ENCODE measurements at regions not wholly inside any gene's neighbourhood (a gene's known extent, or its start where the extent isn't known, plus 50 kb on each side); places are given as distances from the start of the nearest gene placed in this dataset.

DNA sequence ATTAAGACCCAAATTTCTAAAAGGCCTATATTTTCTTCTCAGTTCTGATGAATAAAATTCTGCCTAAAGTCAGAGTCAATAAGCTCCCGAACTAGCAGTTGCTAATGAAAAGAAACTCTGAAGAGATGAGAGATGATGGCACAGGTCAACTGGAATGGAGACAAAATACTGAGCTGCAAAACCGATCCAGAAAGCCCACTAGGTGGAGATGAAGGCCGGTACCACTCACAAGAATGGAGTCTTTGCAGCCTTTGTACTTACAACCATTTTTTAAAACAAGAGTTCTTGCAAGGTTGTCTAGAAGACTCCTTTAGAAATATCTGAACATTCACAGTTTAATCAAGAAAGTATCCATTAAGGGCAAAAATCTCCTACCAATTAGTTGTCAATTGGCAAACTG, 119.9 kb upstream of the TJP1 start:
- Histone ChIP-seq H3K56ac (replicated peaks; ENCODE audit: insufficient read length, low read depth, low read length) (no peak overlapping the region), H2BK5ac (ENCODE audit: low read depth, low read length) (no peak overlapping the region), H3K4me3 (ENCODE audit: extremely low read depth in 1 of 4, insufficient read depth in 2 of 4, low read depth in 3 of 4, low read length in 4 of 4) (no peak overlapping the region), H3K18ac (ENCODE audit: extremely low read depth, low read length) (no peak overlapping the region), H3K4me1 (replicated peaks in 1 of 4; ENCODE audit: control insufficient read depth in 3 of 4, insufficient read depth in 4 of 4, low read length in 3 of 4) (no peaks in the 10 kb centered on the region), H4K8ac (ENCODE audit: extremely low read depth, insufficient read depth, low read length) (no peak overlapping the region), H3K36me3 (ENCODE audit: control insufficient read depth in 2 of 4, insufficient read depth in 4 of 4, low read length in 3 of 4) (no peaks in the 10 kb centered on the region), H3K9me3 (ENCODE audit: insufficient read depth in 2 of 2, low read depth in 1 of 2, low read length in 1 of 2) (no peaks in the 10 kb centered on the region), H3K27me3 (replicated peaks in 1 of 4; ENCODE audit: control insufficient read depth in 3 of 4, extremely low read depth in 1 of 4, insufficient read depth in 3 of 4, low read length in 3 of 4) (no peaks in the 10 kb centered on the region), H2BK120ac (replicated peaks; ENCODE audit: low read depth, low read length) (no peak overlapping the region), H2AFZ (ENCODE audit: low read length) (no peak overlapping the region), H3K79me2 (ENCODE audit: control insufficient read depth in 1 of 2, insufficient read depth in 2 of 2, low read length in 2 of 2) (no peaks in the 10 kb centered on the region), H2BK20ac (ENCODE audit: low read length) (no peak overlapping the region), H3K4ac (replicated peaks; ENCODE audit: insufficient read length, low read depth, low read length) (no peak overlapping the region), H4K20me1 (replicated peaks in 1 of 2; ENCODE audit: control insufficient read depth in 1 of 2, insufficient read depth in 2 of 2, low read length in 2 of 2) (no peaks in the 10 kb centered on the region), H3K79me1 (ENCODE audit: low read depth, low read length) (no peaks in the 10 kb centered on the region), H3K9ac (replicated peaks in 1 of 4; ENCODE audit: extremely low read depth in 1 of 4, low read depth in 3 of 4, low read length in 3 of 4) (no peak overlapping the region), H3K27ac (ENCODE audit: low read depth, low read length) (no peak overlapping the region), H2BK15ac (ENCODE audit: low read length) (no peak overlapping the region), H3K14ac (ENCODE audit: insufficient read length) (no peak overlapping the region), H2AK5ac (ENCODE audit: low read depth, low read length) (no peak overlapping the region), H3K23ac (ENCODE audit: insufficient read length) (no peak overlapping the region), H4K5ac (ENCODE audit: insufficient read length, low read depth, low read length) (no peak overlapping the region), H2BK12ac (ENCODE audit: low read depth, low read length) (no peak overlapping the region), H4K91ac (replicated peaks; ENCODE audit: insufficient read length, low read length) (no peak overlapping the region), H3K4me2 (ENCODE audit: insufficient read depth in 1 of 2, low read depth in 2 of 2, low read length in 2 of 2) (no peak overlapping the region), H3K23me2 (ENCODE audit: low read depth, low read length) (no peaks in the 10 kb centered on the region)
- DNase-seq (ENCODE audit: low read depth in 1 of 2, low spot score in 2 of 2) (no peak), FAIRE-seq (peak; percentile 50)
- peak; percentile 64 to 72 for TF ChIP-seq RAD21 (IDR thresholded peaks at IDR 0.05 in 1 of 2, conservative IDR thresholded peaks at IDR 0.05 in 1 of 2; ENCODE audit: low read depth in 2 of 2, low read length in 2 of 2)
- no peak for TF ChIP-seq NRF1 (IDR thresholded peaks at IDR 0.05; ENCODE audit: low read depth, low read length)
- no peak for TF ChIP-seq RXRA (IDR thresholded peaks at IDR 0.05; ENCODE audit: insufficient read depth, low read depth, low read length)
- TF ChIP-seq, protein P1, sequence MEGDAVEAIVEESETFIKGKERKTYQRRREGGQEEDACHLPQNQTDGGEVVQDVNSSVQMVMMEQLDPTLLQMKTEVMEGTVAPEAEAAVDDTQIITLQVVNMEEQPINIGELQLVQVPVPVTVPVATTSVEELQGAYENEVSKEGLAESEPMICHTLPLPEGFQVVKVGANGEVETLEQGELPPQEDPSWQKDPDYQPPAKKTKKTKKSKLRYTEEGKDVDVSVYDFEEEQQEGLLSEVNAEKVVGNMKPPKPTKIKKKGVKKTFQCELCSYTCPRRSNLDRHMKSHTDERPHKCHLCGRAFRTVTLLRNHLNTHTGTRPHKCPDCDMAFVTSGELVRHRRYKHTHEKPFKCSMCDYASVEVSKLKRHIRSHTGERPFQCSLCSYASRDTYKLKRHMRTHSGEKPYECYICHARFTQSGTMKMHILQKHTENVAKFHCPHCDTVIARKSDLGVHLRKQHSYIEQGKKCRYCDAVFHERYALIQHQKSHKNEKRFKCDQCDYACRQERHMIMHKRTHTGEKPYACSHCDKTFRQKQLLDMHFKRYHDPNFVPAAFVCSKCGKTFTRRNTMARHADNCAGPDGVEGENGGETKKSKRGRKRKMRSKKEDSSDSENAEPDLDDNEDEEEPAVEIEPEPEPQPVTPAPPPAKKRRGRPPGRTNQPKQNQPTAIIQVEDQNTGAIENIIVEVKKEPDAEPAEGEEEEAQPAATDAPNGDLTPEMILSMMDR (IDR thresholded peaks at IDR 0.05; ENCODE audit: control extremely low read depth in 1 of 3, insufficient read depth in 1 of 3, low read depth in 1 of 3, low read length in 3 of 3), result peak in 2 of 3 experiments; percentile 53 to 56; a peak in 3 of 4 replicates
- no peak for TF ChIP-seq MAFK (IDR thresholded peaks at IDR 0.05; ENCODE audit: low read depth, low read length)
- TF ChIP-seq, protein P2, sequence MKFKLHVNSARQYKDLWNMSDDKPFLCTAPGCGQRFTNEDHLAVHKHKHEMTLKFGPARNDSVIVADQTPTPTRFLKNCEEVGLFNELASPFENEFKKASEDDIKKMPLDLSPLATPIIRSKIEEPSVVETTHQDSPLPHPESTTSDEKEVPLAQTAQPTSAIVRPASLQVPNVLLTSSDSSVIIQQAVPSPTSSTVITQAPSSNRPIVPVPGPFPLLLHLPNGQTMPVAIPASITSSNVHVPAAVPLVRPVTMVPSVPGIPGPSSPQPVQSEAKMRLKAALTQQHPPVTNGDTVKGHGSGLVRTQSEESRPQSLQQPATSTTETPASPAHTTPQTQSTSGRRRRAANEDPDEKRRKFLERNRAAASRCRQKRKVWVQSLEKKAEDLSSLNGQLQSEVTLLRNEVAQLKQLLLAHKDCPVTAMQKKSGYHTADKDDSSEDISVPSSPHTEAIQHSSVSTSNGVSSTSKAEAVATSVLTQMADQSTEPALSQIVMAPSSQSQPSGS (IDR thresholded peaks at IDR 0.05; ENCODE audit: low read length), result no peak
- TF ChIP-seq BRCA1 (IDR thresholded peaks at IDR 0.05; ENCODE audit: low read depth, low read length), result no peak
- no peak for TF ChIP-seq ZNF274 (IDR thresholded peaks at IDR 0.05; ENCODE audit: borderline replicate concordance, extremely low read depth, low read length)
- 71% methylated on average over 3 of the region's 3 CpGs; no CpG with 5 or more reads in 1 of the 2 experiments for WGBS, 2 experiments (ENCODE audit: extremely low coverage in 1 of 2, insufficient coverage in 1 of 2, insufficient read length in 1 of 2, insufficient replicate concordance in 2 of 2, low coverage in 1 of 2, low lambda C conversion rate in 2 of 2, missing lambda C conversion rate in 1 of 2)
- POLR2A ChIA-PET (ENCODE audit: partially characterized antibody), result interaction anchor here (1.0 to 1.5 kb wide), 3 partner anchors 17 to 124 kb away, joined by 3 to 4 read pairs (median 3); no protein-coding TSS in a partner anchor
- CTCF ChIA-PET (ENCODE audit: partially characterized antibody), result interaction anchor here (0.9 to 3.6 kb wide), 16 partner anchors 10 to 249 kb away, joined by 3 to 24 read pairs (median 4); no protein-coding TSS in a partner anchor
